ENCODE measurements at regions not wholly inside any gene's neighbourhood (a gene's known extent, or its start where the extent isn't known, plus 50 kb on each side); places are given as distances from the start of the nearest gene placed in this dataset.

DNA sequence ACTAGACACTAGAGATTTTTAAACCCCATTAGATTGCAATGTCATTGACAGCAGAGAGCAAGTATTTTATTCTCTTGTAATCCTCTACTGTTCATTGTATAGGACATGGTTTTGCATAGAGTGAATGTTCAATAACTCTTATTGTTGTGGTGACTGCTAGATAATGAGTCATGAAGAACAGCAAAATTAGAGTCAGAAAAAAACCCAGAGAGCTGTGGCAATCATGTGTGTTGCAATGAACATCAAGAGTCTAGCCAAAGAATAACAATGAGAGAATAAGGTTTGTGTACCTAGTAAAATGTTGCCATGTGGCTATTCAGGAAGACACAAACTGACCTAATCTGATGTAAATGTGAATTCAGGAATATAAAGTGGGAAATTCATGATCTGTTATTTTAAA, 684.0 kb downstream of the DSC3 start:
- no peak for DNase-seq (ENCODE audit: low spot score in 2 of 2)
- TF ChIP-seq CTCF (IDR thresholded peaks at IDR 0.05) (no peak), POLR2A (IDR thresholded peaks at IDR 0.05) (no peak), EP300 (IDR thresholded peaks at IDR 0.05) (no peak), POLR2AphosphoS5 (IDR thresholded peaks at IDR 0.05) (no peak)
- Histone ChIP-seq H3K27ac (peak overlapping the region; percentile 15), H3K4me1 (no peaks in the 10 kb centered on the region), H3K4me3 (no peak overlapping the region), H3K36me3 (no peaks in the 10 kb centered on the region), H3K27me3 (no peaks in the 10 kb centered on the region), H3K9me3 (no peaks in the 10 kb centered on the region)

GRCh38 chr18:30352551-30353168, 689.9 kb downstream of the DSC3 start:
- H3K4me3 ChIP-seq, result no peak overlapping the region
- H3K9me3 ChIP-seq, result no peaks in the 10 kb centered on the region
- 95% methylated on average over 15 of the region's 20 CpGs for WGBS
- H3K27me3 ChIP-seq, result no peaks in the 10 kb centered on the region
- no peak for DNase-seq (ENCODE audit: low spot score in 2 of 2)
- no peak overlapping the region for H3K27ac ChIP-seq
- no peaks in the 10 kb centered on the region for H3K4me1 ChIP-seq
- no peaks in the 10 kb centered on the region for H3K36me3 ChIP-seq
- TF ChIP-seq POLR2A (IDR thresholded peaks at IDR 0.05), result no peak
- TF ChIP-seq CTCF (IDR thresholded peaks at IDR 0.05), result no peak
- no peak for TF ChIP-seq EP300 (IDR thresholded peaks at IDR 0.05)
- no peak for TF ChIP-seq POLR2AphosphoS5 (IDR thresholded peaks at IDR 0.05)

DNA sequence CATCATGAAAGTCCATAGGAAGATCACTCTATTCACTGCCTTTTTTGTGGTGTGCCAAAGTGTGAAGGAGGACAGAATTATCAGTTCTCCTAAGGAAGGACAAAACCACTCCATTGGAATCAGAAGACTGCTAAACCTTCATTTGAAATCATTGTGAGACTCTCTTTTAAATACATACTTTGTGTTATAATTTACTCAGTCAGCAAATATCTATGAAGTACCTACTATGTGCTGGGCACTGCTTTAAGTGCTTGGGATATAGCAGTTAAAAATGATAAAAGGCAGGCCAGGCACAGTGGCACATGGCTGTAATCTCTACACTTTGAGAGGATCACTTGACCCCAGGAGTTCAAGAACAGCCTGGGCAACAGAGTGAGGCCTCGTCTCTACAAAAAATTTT, 692.3 kb downstream of the DSC3 start:
- no peak overlapping the region for H3K4me3 ChIP-seq
- TF ChIP-seq POLR2A (IDR thresholded peaks at IDR 0.05), result no peak
- no peak for TF ChIP-seq POLR2AphosphoS5 (IDR thresholded peaks at IDR 0.05)
- TF ChIP-seq CTCF (IDR thresholded peaks at IDR 0.05), result no peak
- TF ChIP-seq EP300 (IDR thresholded peaks at IDR 0.05), result no peak
- no peaks in the 10 kb centered on the region for H3K36me3 ChIP-seq
- H3K9me3 ChIP-seq, result no peaks in the 10 kb centered on the region
- WGBS, result 81% methylated on average over 1 of the region's 1 CpG
- no peaks in the 10 kb centered on the region for H3K27me3 ChIP-seq
- no peak overlapping the region for H3K27ac ChIP-seq
- DNase-seq (ENCODE audit: low spot score in 2 of 2), result no peak
- no peaks in the 10 kb centered on the region for H3K4me1 ChIP-seq

DNA sequence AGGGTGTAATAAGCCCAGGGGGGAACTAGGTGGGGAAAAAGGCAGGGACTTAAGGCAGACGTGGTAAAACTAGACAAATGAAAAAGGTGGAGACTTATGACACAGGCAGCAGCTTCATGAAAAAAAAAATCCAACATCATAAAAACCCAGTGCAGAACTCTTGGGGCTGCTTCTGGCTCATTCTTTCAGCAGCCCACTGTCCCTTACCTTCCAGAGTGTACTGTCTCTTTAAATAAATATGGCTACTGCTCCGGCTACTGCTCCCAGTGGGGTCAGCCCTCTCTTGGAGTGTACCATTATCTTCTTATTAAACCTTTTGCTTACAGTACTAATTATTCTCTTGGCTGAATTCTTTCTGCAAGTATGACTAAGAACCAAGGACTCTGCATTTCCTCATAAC, 699.5 kb downstream of the DSC3 start:
- no peaks in the 10 kb centered on the region for H3K4me1 ChIP-seq
- no peaks in the 10 kb centered on the region for H3K27me3 ChIP-seq
- no peak for DNase-seq (ENCODE audit: low spot score in 2 of 2)
- no peaks in the 10 kb centered on the region for H3K36me3 ChIP-seq
- no peak overlapping the region for H3K4me3 ChIP-seq
- TF ChIP-seq POLR2AphosphoS5 (IDR thresholded peaks at IDR 0.05) (no peak), POLR2A (IDR thresholded peaks at IDR 0.05) (no peak), CTCF (IDR thresholded peaks at IDR 0.05) (no peak), EP300 (IDR thresholded peaks at IDR 0.05) (no peak)
- no peak overlapping the region for H3K27ac ChIP-seq
- 48% methylated on average over 2 of the region's 2 CpGs for WGBS
- no peaks in the 10 kb centered on the region for H3K9me3 ChIP-seq

GRCh38 chr18:30342675-30343074, 699.9 kb downstream of the DSC3 start:
- 44% methylated on average over 2 of the region's 2 CpGs for WGBS
- DNase-seq (ENCODE audit: low spot score in 2 of 2), result no peak

More at GRCh38 chr18:30342675-30343074, 699.9 kb downstream of the DSC3 start:
- Histone ChIP-seq H3K27me3 (no peaks in the 10 kb centered on the region), H3K36me3 (no peaks in the 10 kb centered on the region), H3K9me3 (no peaks in the 10 kb centered on the region), H3K4me1 (no peaks in the 10 kb centered on the region), H3K27ac (no peak overlapping the region), H3K4me3 (no peak overlapping the region)
- TF ChIP-seq POLR2A (IDR thresholded peaks at IDR 0.05) (no peak), CTCF (IDR thresholded peaks at IDR 0.05) (no peak), POLR2AphosphoS5 (IDR thresholded peaks at IDR 0.05) (no peak), EP300 (IDR thresholded peaks at IDR 0.05) (no peak)
